ENCODE measurements at regions not wholly inside any gene's neighbourhood (a gene's known extent, or its start where the extent isn't known, plus 50 kb on each side); places are given as distances from the start of the nearest gene placed in this dataset.

DNA sequence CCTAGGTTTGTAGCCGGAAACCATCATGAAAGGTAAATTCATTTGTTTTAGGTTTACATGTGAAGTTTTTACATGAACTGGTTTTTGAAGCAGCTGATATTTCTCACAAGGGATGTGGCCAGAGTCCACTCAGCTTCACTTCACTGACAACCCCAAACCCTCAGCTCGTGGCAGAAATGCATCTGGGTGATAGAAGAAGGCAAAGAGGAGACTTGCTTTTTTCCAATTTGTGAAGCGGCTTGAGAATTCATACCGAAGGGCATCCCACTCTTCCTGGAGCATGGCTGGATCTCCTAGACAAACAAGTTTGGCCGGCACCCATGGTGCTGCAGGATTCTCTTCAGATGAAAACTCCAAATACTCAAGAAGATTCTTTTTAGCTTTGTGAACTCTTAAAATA, 392.8 kb upstream of the CNR1 start:
- FAIRE-seq (peak; percentile 4), DNase-seq (ENCODE audit: insufficient read length, low spot score) (no peak)

DNA sequence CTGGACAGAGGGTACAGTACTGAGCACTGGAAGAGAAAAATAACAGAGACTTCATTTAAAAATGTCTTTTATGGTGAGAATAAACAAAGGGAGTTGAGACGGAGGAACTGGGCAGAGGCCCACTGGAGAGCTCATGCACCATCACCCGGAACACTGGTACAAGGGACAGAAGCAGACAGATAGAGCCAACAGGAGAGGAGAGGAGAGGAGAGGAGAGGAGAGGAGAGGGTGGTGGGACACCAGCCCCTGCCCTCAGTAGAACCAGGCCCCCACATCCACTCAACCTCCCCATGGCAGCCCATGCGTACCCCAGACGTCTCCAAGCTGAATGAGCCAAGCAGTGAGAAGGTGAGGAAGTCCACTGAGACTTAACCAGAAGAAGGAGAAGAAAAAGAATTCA, 390.5 kb upstream of the CNR1 start:
- DNase-seq (ENCODE audit: insufficient read length, low spot score) (no peak), FAIRE-seq (no peak)

DNA sequence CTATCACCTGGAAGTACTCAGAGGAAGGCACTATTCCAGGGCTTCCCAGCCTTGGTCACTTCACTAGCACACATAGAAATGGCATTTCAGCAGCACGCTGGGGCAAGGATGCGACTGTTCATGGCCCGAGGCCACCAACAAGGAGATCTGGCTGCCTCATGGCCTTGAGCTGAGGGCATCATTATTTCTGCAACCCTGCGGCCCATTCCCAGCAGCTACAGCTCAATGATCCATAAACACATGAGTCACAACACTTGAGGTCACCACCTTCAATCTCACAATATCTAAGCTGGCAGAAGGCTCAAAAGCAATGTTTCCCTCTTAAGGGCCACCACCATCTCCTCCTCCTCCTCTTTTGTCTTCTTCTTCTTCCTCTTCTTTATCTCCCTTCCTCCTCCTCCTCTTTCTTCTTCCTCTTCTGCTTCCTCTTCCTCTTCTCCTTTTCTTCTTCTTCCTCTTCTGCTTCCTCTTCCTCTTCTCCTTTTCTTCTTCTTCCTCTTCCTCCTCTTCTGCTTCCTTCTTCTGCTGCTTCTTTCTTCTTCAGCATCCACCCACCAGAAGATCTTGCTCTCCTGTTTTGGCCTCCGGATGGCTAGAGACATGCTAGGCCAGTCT, 382.9 kb upstream of the CNR1 start:
- FAIRE-seq (no peak), DNase-seq (ENCODE audit: insufficient read length, low spot score) (no peak)

DNA sequence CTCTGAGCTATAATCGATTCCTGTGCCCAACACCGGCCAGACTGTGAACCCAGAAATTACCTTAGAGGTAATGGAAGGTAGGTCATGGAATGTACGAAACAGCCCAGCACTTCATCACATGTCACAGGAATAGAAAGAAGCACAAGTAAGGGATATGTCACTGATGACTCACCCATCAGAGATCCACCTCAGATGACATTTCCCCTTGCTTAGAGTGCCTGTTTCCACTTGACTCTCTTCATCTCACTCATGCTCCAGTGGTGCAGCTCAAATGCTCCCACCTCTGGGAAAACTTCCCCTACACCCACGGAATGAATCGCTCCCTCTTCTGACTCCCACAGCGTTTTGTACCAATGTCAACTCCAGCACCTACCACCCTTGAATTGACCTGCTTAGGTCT, 381.6 kb upstream of the CNR1 start:
- no peak for FAIRE-seq
- DNase-seq (ENCODE audit: insufficient read length, low spot score): no peak

DNA sequence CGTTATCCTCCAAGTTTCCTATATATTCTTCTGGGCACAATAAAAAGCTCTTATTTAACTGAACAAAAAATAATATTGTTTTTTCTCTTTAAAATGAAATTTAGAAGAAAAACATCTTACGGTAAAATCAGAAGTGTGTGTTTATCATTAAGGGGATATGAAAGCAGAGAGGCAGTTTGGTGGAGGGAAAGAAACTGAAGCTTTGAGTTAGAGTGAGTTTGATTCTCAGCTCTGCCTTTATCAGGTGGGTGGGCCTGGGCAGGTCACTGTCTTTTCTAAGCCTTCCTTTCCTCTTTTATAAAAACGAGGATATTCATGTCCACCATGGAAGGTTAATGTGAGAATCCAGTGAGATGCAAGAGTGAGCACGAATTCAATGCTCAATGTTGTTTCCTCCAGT, 379.8 kb upstream of the CNR1 start:
- no peak for FAIRE-seq
- DNase-seq (ENCODE audit: insufficient read length, low spot score): no peak

DNA sequence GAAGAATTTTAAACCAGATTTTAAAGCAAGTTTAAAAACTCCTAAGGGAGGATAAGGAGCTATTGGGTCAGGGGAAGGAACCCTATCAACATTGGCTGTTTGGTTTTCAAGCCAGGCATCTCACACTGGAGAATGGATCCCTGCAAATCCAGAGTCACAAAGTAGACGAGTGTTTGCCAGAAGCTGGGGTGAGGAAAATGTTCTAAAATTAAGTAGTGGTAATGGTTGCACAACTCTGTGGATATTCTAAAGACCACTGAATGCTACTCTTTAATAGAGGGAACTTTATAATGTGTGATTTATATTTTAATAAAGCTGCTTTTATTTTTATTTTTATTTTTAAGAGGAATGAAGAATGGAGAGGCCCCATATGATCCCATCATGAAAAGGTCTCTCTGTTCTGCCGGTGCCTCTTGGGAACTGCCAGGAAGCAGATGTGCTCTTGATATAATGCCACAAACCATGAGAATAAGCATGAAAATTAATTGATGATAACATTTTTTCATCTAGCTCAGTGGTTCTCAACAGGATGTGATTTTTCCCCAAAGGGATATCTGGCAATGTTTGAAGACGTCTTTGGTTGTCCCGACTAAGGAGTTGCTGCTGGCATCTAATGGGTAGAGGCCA, 379.0 kb upstream of the CNR1 start:
- FAIRE-seq (no peak), DNase-seq (ENCODE audit: insufficient read length, low spot score) (no peak)

DNA sequence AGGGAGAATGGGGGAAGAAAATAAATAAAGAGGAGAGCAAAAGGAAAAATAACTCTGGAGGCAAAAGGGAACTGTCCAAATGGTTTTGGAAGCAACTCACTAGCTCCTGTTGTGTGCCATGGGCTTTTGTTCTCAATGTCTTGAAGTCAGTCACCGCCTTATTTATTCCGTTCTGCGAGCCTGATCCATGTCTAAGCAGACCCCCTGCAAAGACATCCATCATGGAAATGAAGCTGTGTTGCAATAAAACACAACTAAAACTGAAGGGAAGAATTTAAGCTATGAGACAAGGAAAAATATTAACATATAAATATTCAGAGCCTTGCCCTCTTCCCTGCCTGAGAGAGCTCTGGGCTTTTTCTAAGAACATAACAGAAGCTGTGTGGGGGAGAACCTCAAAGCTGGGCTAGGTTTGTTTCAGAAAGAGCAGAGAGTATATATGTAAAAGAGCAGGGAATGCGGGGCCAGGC, 373.2 kb upstream of the CNR1 start:
- FAIRE-seq (no peak), DNase-seq (ENCODE audit: insufficient read length, low spot score) (no peak)

DNA sequence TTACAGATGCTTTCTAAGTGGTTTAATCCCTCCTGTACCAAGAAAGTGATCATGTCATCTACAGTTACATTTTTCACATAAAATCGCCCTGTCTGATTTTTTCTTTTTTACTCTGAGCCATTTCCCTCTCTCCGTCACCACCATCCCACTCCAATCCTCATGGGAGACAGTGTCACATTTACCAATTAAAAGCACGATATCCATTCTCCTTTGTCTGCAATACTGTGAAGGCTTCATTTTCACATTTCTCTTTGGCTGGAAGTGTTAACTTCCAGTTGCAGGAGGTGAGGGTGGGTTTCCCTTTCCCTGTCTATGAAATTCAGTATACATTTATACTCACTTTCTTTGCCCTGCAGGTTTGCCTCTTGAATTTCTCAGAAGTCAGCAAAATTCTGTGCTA, 372.7 kb upstream of the CNR1 start:
- DNase-seq (ENCODE audit: insufficient read length, low spot score): no peak
- FAIRE-seq: no peak

DNA sequence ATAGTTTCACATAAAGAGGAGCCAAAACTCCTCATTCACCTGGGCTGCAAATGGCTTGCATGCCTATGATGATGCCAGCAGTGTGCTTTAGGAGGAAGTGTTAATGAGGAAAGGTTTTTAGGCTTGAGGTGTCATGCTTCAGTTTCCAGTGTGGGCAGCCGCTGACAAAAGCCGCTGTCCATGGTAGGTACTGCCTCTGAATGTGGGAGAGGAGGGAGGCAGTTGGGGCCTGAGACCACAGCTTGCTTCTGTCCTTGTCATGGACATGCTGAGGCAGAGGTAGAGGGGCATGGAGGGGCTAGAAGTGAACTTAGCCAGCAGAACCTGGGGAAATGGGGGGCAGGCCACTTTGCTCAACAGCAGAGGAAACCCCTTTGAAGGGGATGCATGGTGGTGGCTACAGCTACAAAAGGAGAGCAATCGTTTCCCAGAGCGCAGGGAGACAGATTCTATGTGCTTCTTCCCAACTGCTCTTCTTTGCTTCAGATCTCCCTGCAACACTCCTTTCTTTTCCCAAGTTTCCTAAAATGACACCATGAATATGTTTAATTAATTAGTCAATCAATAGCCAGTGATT, 372.1 kb upstream of the CNR1 start:
- FAIRE-seq (no peak), DNase-seq (ENCODE audit: insufficient read length, low spot score) (no peak)

DNA sequence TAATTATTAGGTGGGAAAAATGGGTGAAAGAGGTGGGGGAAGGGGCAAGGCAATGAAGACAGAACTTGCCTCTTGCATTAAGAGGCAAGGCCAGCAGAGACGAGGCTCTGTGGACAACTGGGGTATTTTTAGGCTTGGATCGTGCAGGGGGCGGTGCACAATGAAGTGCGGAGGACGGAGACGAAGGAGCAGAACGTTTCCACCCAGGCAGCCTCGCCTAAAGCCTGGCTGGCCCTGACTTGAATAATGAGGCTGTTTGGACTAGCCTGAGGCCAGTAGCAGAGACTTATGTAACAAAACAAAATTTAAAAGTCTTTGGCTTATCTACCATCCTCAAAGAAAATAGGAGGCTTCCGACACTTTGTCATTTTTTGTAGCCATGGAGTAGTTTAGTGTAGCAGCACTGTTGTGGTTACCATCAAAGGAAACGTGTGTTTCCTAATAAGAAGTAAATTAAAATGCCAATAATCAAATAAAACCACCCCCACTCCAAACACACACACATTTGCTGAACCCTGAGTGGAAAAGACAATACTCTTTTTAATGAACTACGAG, 370.0 kb upstream of the CNR1 start:
- no peak for FAIRE-seq
- DNase-seq (ENCODE audit: insufficient read length, low spot score): no peak

DNA sequence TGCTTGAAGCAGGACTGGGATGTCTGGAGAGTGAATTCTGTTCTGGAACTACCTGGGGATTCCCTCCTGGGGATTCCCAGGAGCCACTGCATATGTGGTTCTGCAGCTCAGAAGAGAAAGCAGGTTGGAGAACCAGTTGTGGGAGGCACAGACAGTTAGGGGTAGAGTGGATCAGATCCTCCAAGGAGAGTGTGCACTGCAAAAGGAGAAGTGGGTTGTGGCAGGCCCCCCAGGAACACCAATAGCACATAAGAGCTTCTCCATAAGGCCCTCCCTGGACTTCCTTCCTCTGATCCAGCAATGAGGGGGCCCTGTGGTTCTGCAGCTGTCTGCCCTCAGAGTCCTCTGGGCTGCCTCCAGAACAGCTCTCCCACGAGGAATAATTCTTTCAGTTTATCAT, 369.2 kb upstream of the CNR1 start:
- DNase-seq (ENCODE audit: insufficient read length, low spot score): no peak
- FAIRE-seq: no peak

DNA sequence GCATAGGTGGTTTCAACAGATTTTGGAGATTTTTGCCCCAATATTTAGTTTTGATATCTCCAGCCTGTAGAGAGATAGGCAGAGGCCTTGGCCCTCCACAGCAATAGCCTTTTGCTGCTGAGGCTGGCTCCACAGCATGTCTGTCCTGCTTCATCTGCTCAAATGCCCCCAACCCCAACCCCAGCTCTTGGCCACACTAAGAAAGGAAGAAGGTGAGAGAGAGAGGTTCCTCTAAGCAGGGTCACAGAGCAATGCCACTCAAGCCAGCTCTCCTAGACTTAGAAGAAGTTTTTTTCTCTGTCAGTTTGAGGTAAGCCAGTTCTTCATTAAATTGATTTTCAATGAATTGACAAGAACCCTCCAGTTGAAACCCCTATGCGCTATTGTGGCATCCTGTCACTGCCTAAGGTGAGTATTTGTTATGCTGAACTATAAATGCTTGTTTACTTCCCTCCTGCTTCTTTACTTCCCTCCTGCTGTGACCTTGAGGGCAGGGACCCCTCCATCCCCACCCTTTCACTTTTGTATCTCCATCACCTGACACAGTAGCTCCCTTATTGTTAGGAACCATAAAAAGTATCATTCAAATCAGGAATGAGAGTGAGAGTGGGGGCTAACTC, 366.2 kb upstream of the CNR1 start:
- DNase-seq (ENCODE audit: insufficient read length, low spot score) (no peak), FAIRE-seq (no peak)

DNA sequence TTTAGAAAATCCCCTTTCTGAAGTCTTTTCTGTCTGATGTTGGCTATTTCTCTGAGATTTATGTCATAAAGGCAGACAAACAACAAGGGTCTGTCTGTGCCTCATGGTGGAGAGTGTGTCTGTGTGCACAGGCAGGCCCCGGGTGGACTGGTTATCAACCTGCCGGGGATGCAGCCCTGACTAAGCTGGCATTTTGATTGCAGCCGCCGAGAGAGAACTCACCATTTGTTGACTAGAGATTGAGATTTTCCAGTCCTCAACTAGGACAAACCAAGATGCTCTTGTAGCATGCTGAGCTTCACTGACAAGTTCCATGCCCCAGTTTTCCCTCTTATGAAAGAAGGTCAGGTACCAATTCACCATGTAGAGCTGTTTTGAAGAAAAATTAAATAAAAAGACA, 363.6 kb upstream of the CNR1 start:
- DNase-seq (ENCODE audit: insufficient read length, low spot score) (no peak), FAIRE-seq (no peak)

DNA sequence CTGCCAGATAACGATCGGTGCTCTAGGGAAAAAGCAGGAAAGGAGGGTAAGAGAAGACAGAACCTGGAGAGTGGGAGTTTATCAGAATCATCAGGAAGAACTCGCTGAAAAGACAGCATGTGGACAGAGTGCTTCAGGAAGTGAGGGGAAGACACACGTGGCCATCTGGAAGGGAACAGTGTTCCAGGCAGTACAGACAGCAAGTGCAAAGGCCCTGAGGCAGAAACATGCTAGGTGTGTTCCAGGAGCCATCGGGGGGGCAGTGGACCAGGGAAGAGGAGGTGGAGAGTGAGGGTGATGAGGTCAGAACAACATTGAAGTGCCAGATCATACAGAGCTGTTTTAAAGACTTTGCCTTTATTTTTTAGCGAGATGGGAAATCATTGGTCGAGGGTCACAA, 354.3 kb upstream of the CNR1 start:
- FAIRE-seq (no peak), DNase-seq (ENCODE audit: insufficient read length, low spot score) (no peak)

DNA sequence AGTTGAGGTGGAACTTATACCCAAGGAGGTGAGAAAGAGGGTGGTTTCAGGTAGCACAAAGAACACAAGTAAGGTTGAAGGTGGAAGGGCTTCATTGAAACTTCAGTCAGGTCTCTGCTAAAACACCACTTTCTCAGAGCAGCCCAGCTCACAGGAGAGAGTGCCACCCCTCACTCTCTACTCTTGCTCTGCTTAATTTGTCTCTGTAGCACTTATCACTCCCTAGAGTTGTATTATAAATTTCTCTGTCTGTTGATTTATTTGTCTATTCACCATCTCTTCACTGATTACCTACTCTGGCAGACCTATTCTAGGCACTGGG, 353.8 kb upstream of the CNR1 start:
- FAIRE-seq: no peak
- DNase-seq (ENCODE audit: insufficient read length, low spot score): no peak

DNA sequence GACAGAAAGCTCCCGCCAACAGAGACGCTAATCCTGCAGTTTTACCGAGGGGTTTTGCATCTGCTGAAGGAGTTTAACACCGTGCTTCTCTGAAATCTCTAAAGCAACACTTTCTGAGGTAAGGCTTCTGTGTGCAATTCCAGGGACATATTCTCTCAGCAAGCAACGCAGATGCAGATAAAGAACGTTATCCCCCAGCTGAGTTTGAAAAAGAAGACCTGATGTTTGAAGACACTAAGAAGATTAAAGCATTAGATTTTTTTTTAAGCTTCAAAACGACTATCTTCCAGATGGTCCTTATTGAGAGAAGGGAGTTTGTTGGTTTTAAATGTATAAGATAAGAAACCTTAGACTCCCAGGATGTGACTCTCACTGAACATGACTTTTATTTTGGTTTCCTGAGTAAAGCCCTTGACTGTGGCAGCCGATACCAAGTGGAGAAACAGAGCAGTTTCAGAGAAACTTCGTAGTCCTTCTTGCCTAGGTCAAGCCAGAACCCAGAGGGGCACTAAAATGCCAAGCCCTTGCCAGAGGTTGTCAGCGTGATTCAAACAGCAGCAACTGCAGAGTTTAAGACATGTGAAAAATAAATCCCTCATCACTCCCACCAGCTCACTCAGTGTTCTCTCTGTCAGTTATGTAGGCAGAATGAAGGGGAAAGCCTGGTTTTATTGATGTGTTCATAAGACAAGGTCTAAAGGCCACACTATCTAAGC, 353.3 kb upstream of the CNR1 start:
- FAIRE-seq (no peak), DNase-seq (ENCODE audit: insufficient read length, low spot score) (no peak)

DNA sequence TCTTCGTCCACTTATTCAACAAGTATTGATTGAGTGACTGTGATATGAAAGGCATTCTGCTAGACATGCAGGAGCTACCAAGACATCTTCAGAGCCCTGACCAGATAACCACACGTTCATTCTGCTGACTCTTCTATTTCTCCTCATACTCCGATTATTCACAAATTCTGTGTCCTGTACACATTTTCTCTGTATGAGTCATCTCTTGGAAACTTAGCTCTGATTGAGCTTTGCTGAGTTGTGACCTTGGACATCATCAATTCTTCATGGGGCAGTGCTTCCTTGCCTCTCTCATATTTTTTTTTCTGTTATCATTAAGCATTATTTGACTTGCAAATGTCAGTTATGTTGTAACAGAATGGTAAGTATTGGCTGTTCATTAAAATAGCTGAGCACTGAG, 351.6 kb upstream of the CNR1 start:
- DNase-seq (ENCODE audit: insufficient read length, low spot score) (no peak), FAIRE-seq (peak; percentile 33)

DNA sequence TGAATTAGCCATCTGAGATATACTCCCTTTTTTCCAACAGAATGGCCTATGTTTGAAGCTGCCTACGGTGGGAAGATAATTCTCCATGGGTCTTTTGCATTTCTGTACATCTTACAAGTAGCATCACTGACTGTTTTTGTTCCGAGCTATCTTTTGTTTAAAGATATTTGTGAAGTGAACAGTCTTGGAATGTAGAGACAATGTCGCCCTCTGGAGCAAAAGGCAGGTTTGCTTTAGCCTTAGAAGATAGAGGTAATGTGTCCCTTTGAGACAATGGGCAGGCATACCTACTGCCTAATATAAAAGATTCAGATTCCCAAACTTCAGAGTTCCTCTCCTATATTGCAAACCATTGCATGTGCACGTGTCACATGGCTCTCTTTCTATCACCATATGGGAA, 347.8 kb upstream of the CNR1 start:
- DNase-seq (ENCODE audit: insufficient read length, low spot score) (no peak), FAIRE-seq (no peak)

DNA sequence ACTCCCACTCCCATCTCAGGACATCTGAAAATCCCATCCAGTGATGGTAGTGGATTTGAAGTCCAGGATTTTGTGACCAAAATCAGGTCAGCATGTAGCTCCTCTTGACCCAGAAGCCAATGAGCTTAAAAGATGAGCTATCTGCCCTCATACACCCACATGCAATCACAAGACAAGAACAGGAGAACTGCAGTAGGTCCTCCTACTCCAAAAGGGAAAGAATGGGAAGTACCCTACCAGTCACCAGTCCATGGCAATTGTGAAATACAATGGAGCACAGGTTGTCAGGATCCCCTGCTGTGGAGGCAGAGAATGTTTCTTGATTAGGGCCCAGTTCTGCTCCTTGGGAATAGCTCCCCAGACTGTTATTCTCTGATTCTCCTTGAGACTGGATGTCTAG, 347.3 kb upstream of the CNR1 start:
- FAIRE-seq (no peak), DNase-seq (ENCODE audit: insufficient read length, low spot score) (no peak)

DNA sequence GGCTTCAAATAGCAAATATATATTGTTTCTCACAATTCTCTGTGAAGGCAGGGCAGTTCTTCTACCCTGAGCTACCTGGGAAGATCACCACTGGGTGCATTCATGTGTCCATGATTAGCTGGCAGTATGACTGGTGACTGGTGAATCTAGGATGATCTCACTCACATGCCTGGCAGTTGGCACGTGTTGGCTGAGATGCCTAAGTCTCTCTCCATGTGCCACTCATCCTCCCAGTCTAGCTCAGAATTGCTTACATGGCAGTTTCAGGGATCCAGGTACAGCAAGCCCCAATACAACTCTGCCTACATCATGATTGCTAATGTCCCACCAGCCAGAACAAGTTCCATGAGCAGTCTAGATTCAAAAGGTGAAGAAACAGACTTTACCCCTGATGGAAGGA, 346.8 kb upstream of the CNR1 start:
- DNase-seq (ENCODE audit: insufficient read length, low spot score) (no peak), FAIRE-seq (no peak)

DNA sequence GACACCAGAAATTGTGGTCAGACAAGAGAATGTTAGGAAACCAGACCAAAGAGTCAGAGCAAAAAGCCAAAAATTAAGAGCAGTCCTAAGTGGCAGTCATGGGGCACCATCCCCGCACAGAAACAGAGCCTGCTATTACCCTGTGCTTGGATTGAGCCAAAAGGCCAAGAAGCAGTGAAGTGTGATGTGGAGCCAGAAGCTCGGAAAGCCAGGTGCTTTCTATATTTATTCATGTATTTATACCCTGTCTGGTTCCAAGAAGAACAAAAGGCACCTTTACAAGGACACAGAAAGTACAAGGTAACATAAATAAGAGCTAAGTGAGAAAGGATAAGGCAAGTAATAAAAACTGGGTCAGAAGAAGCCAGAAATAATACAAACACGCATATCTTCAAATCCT, 336.2 kb upstream of the CNR1 start:
- DNase-seq (ENCODE audit: insufficient read length, low spot score) (no peak), FAIRE-seq (no peak)

All from GM19239 (cell line).